ENCODE measurements at regions not wholly inside any gene's neighbourhood (a gene's known extent, or its start where the extent isn't known, plus 50 kb on each side); places are given as distances from the start of the nearest gene placed in this dataset.

- POLR2A ChIA-PET = no interaction called here
These were observed 280.7 kb upstream of the PLET1 start for GRCh38 chr11:112541140-112542046.

GRCh38 chr11:112542479-112542878 lies 281.8 kb upstream of the PLET1 start:
- Mint-ChIP-seq H3K9me3 (no peaks in the 10 kb centered on the region), H3K4me3 (no peak overlapping the region), H3K4me1 (peaks cover 7 to 24% (median 16%) of the 10 kb centered on the region in 4 donors), H3K36me3 (no peaks in the 10 kb centered on the region), H3K27ac (no peak overlapping the region), H3K27me3 (no peaks in the 10 kb centered on the region)
- DNase-seq (no peak), ATAC-seq (no peak)
- POLR2A ChIA-PET = no interaction called here

More at GRCh38 chr11:112541140-112542046, 280.7 kb upstream of the PLET1 start:
- no peaks in the 10 kb centered on the region for H3K9me3 Mint-ChIP-seq
- H3K36me3 Mint-ChIP-seq = no peaks in the 10 kb centered on the region
- H3K27ac Mint-ChIP-seq = peak overlapping the region in 1 of 10 donors; percentile 17
- DNase-seq = no peak
- H3K4me3 Mint-ChIP-seq = no peak overlapping the region
- peaks cover 0 to 6% (median 4%) of the 10 kb centered on the region in 5 donors for H3K27me3 Mint-ChIP-seq
- H3K4me1 Mint-ChIP-seq = peaks cover 7 to 24% (median 16%) of the 10 kb centered on the region in 4 donors
- no peak for ATAC-seq

GRCh38 chr11:112543390-112543789 lies 282.7 kb upstream of the PLET1 start:
- DNase-seq (no peak), ATAC-seq (no peak)
- no peaks in the 10 kb centered on the region for H3K27me3 Mint-ChIP-seq
- no peak overlapping the region for H3K4me3 Mint-ChIP-seq
- no peaks in the 10 kb centered on the region for H3K36me3 Mint-ChIP-seq
- peak overlapping the region in 1 of 10 donors; percentile 9 for H3K27ac Mint-ChIP-seq
- H3K9me3 Mint-ChIP-seq = no peaks in the 10 kb centered on the region
- peaks cover 7 to 24% (median 16%) of the 10 kb centered on the region in 4 donors for H3K4me1 Mint-ChIP-seq
- POLR2A ChIA-PET = no interaction called here

- ATAC-seq (no peak), DNase-seq (no peak)
- Mint-ChIP-seq H3K9me3 (no peaks in the 10 kb centered on the region), H3K36me3 (no peaks in the 10 kb centered on the region), H3K27ac (no peak overlapping the region), H3K27me3 (peaks cover 0 to 8% (median 4%) of the 10 kb centered on the region in 5 donors), H3K4me3 (no peak overlapping the region), H3K4me1 (no peaks in the 10 kb centered on the region)
- POLR2A ChIA-PET = no interaction called here
These were observed 288.0 kb upstream of the PLET1 start for GRCh38 chr11:112548641-112549040.

- Mint-ChIP-seq H3K9me3 (no peaks in the 10 kb centered on the region), H3K4me3 (no peak overlapping the region), H3K27me3 (peaks cover 0 to 8% (median 4%) of the 10 kb centered on the region in 5 donors), H3K4me1 (peaks cover 0 to 6% (median 3%) of the 10 kb centered on the region in 4 donors), H3K36me3 (no peaks in the 10 kb centered on the region), H3K27ac (peak overlapping the region in 1 of 10 donors; percentile 51)
- POLR2A ChIA-PET = interaction anchor here (0.6 kb wide), 1 partner anchor 273 kb away, joined by 3 read pairs; no protein-coding TSS in a partner anchor
- DNase-seq = no peak
- ATAC-seq = no peak
These were observed 292.6 kb upstream of the PLET1 start for GRCh38 chr11:112553205-112553731.

GRCh38 chr11:112554586-112554985 lies 293.9 kb upstream of the PLET1 start:
- H3K9me3 Mint-ChIP-seq = no peaks in the 10 kb centered on the region
- DNase-seq (no peak), ATAC-seq (no peak)
- H3K4me3 Mint-ChIP-seq = no peak overlapping the region
- no peaks in the 10 kb centered on the region for H3K36me3 Mint-ChIP-seq
- H3K27ac Mint-ChIP-seq = no peak overlapping the region
- peaks cover 0 to 6% (median 3%) of the 10 kb centered on the region in 4 donors for H3K4me1 Mint-ChIP-seq
- POLR2A ChIA-PET = interaction anchor here (0.8 kb wide), 1 partner anchor 266 kb away, joined by 5 read pairs; no protein-coding TSS in a partner anchor
- peaks cover 0 to 8% (median 4%) of the 10 kb centered on the region in 5 donors for H3K27me3 Mint-ChIP-seq

- Mint-ChIP-seq H3K4me3 (no peak overlapping the region), H3K36me3 (no peaks in the 10 kb centered on the region), H3K27ac (peak overlapping the region in 2 of 10 donors; percentile 60 to 61), H3K9me3 (no peaks in the 10 kb centered on the region), H3K27me3 (peaks cover 0 to 8% (median 4%) of the 10 kb centered on the region in 5 donors), H3K4me1 (peaks cover 0 to 6% (median 3%) of the 10 kb centered on the region in 4 donors)
- POLR2A ChIA-PET = interaction anchor here (0.5 to 0.8 kb wide), 2 partner anchors 267 to 275 kb away, joined by 4 to 5 read pairs; no protein-coding TSS in a partner anchor
- DNase-seq (peak; percentile 30 to 80 (median 56)), ATAC-seq (peak; percentile 45 to 69)
These were observed 295.1 kb upstream of the PLET1 start for GRCh38 chr11:112555491-112556364.

GRCh38 chr11:112558691-112559090 lies 298.0 kb upstream of the PLET1 start:
- Mint-ChIP-seq H3K27ac (no peak overlapping the region), H3K36me3 (no peaks in the 10 kb centered on the region), H3K27me3 (peaks cover 0 to 5% (median 2%) of the 10 kb centered on the region in 5 donors), H3K4me3 (no peak overlapping the region), H3K4me1 (peaks cover 0 to 6% (median 3%) of the 10 kb centered on the region in 4 donors), H3K9me3 (no peaks in the 10 kb centered on the region)
- POLR2A ChIA-PET = no interaction called here
- no peak for ATAC-seq
- no peak for DNase-seq

GRCh38 chr11:112563808-112564207 lies 303.1 kb upstream of the PLET1 start:
- Mint-ChIP-seq H3K36me3 (no peaks in the 10 kb centered on the region), H3K4me3 (no peak overlapping the region), H3K4me1 (no peaks in the 10 kb centered on the region), H3K9me3 (no peaks in the 10 kb centered on the region), H3K27ac (no peak overlapping the region), H3K27me3 (peaks cover 0 to 9% (median 4%) of the 10 kb centered on the region in 5 donors)
- no peak for DNase-seq
- POLR2A ChIA-PET = no interaction called here
- ATAC-seq = no peak

GRCh38 chr11:112564228-112564955 lies 303.7 kb upstream of the PLET1 start:
- Mint-ChIP-seq H3K27ac (no peak overlapping the region), H3K4me1 (no peaks in the 10 kb centered on the region), H3K36me3 (no peaks in the 10 kb centered on the region), H3K9me3 (no peaks in the 10 kb centered on the region), H3K27me3 (peaks cover 0 to 9% (median 4%) of the 10 kb centered on the region in 5 donors), H3K4me3 (no peak overlapping the region)
- ATAC-seq (no peak), DNase-seq (no peak)
- POLR2A ChIA-PET = no interaction called here

GRCh38 chr11:112565551-112565950 lies 304.9 kb upstream of the PLET1 start:
- Mint-ChIP-seq H3K36me3 (no peaks in the 10 kb centered on the region), H3K4me3 (no peak overlapping the region), H3K27ac (no peak overlapping the region), H3K27me3 (peaks cover 0 to 11% (median 5%) of the 10 kb centered on the region in 5 donors), H3K9me3 (no peaks in the 10 kb centered on the region), H3K4me1 (no peaks in the 10 kb centered on the region)
- DNase-seq = no peak
- POLR2A ChIA-PET = no interaction called here
- ATAC-seq = no peak

GRCh38 chr11:112566124-112566523 lies 305.5 kb upstream of the PLET1 start:
- Mint-ChIP-seq H3K27ac (peak overlapping the region in 1 of 10 donors; percentile 77), H3K4me3 (no peak overlapping the region), H3K9me3 (no peaks in the 10 kb centered on the region), H3K36me3 (no peaks in the 10 kb centered on the region), H3K4me1 (no peaks in the 10 kb centered on the region), H3K27me3 (peaks cover 0 to 11% (median 5%) of the 10 kb centered on the region in 5 donors)
- DNase-seq (no peak), ATAC-seq (no peak)
- POLR2A ChIA-PET = no interaction called here
